IMR-90 (cell line): ENCODE measurements at regions not wholly inside any gene's neighbourhood (a gene's known extent, or its start where the extent isn't known, plus 50 kb on each side); places are given as distances from the start of the nearest gene placed in this dataset.
"Not testable (repeated sequence)": the region's sequence is repeated elsewhere in the genome, so short reads cannot be mapped to it uniquely, and the experiment has no call there.

ENCODE experiments used
- ATAC-seq: fragments of 200-7000 bp; cut with Tn5 transposase; 2 replicates; pipeline ENCODE4 v1.9.1; 2020; ENCODE audit warnings: low read depth, mild to moderate bottlenecking, moderate library complexity
- BruUV-seq: library from RNA; stranded (reverse); fragments of 400-500 nt; replicated peaks from 2 replicates; lab custom pipeline; 2021; lab: Mats Ljungman, UMichigan
- CTCF ChIA-PET: fragments of 300-600 bp; formaldehyde crosslinking; extraction: SDS; loops from one replicate; lab custom pipeline; 2021; ENCODE audit warnings: antibody characterized with exemption; lab: Yijun Ruan, JAX
- POLR2A ChIA-PET: fragments of 300-600 bp; sonication (Branson Sonifier 250); formaldehyde crosslinking; loops from one replicate; lab custom pipeline; 2022; ENCODE audit warnings: antibody characterized with exemption; ENCODE audit not compliant: unreplicated experiment; lab: Charles Lee
- DNase-seq: peaks from one replicate; pipeline ENCODE4 v3.0.0; 2013
- H2AFZ ChIP-seq: replicated peaks from 2 replicates; pipeline ENCODE3; 2013; ENCODE audit warnings: low read length, mild to moderate bottlenecking; ENCODE audit not compliant: poor library complexity
- H2AK5ac ChIP-seq: 2 replicates; pipeline ENCODE4 v1.6.1; 2013; ENCODE audit warnings: low read depth, low read length, inconsistent platforms
- H2AK9ac ChIP-seq: replicated peaks from 2 replicates; pipeline ENCODE3; 2013; ENCODE audit warnings: mild to moderate bottlenecking, low read depth, low read length, moderate library complexity; ENCODE audit not compliant: poor library complexity
- H2BK120ac ChIP-seq: 2 replicates; pipeline ENCODE4 v1.6.1; 2013; ENCODE audit warnings: low read depth, low read length, inconsistent platforms
- H2BK15ac ChIP-seq: 3 replicates; pipeline ENCODE4 v1.6.1; 2013; ENCODE audit warnings: low read depth, low read length, inconsistent platforms
- H2BK20ac ChIP-seq: 2 replicates; pipeline ENCODE4 v1.6.1; 2013; ENCODE audit warnings: low read depth, mild to moderate bottlenecking, inconsistent platforms, low read length, moderate library complexity
- H2BK5ac ChIP-seq: 2 replicates; pipeline ENCODE4 v1.6.1; 2013; ENCODE audit warnings: mild to moderate bottlenecking, low read depth, low read length, inconsistent platforms; ENCODE audit not compliant: poor library complexity, severe bottlenecking
- H3K14ac ChIP-seq: replicated peaks from 2 replicates; pipeline ENCODE4 v1.6.1; 2013; ENCODE audit warnings: low read depth, low read length, inconsistent platforms
- H3K18ac ChIP-seq: 2 replicates; pipeline ENCODE4 v1.6.1; 2013; ENCODE audit warnings: low read depth, low read length, control low read depth
- H3K23ac ChIP-seq: 2 replicates; pipeline ENCODE4 v1.6.1; 2013; ENCODE audit warnings: low read depth, low read length, inconsistent platforms
- H3K27ac ChIP-seq: 2 replicates; pipeline ENCODE4 v1.5.1; 2013; ENCODE audit warnings: mild to moderate bottlenecking, control low read depth, low read length; ENCODE audit not compliant: insufficient read depth
- H3K27me3 ChIP-seq: 2 replicates; pipeline ENCODE4 v1.6.1; 2013; ENCODE audit warnings: low read length; ENCODE audit not compliant: control insufficient read depth, insufficient read depth
- H3K36me3 ChIP-seq: 2 replicates; pipeline ENCODE4 v1.6.1; 2013; ENCODE audit warnings: low read length, mixed read lengths; ENCODE audit not compliant: control insufficient read depth, insufficient read depth
- H3K4ac ChIP-seq: 2 replicates; pipeline ENCODE4 v1.6.1; 2013; ENCODE audit warnings: low read depth, low read length, inconsistent platforms
- H3K4me1 ChIP-seq: 2 replicates; pipeline ENCODE4 v1.6.1; 2013; ENCODE audit warnings: low read length, mixed read lengths; ENCODE audit not compliant: control insufficient read depth, insufficient read depth
- H3K4me2 ChIP-seq: 2 replicates; pipeline ENCODE4 v1.6.1; 2013; ENCODE audit warnings: low read depth, mild to moderate bottlenecking, control low read depth, low read length, moderate library complexity
- H3K4me3 ChIP-seq: 2 replicates; pipeline ENCODE4 v1.5.1; 2013; ENCODE audit warnings: low read depth, mild to moderate bottlenecking, control low read depth, low read length, moderate library complexity; ENCODE audit not compliant: insufficient read depth
- H3K56ac ChIP-seq: 2 replicates; pipeline ENCODE4 v1.6.1; 2013; ENCODE audit warnings: low read length, inconsistent platforms; ENCODE audit not compliant: insufficient read depth; ENCODE audit errors: extremely low read depth
- H3K79me1 ChIP-seq, 2 experiments: 2 replicates each; pipeline ENCODE4 v1.6.1; 2013; ENCODE audit warnings: low read length in 2 of 2, inconsistent platforms in 1 of 2, low read depth in 1 of 2
- H3K9ac ChIP-seq: 2 replicates; pipeline ENCODE4 v1.6.1; 2013; ENCODE audit warnings: low read depth, low read length, control low read depth
- H3K9me1 ChIP-seq: 2 replicates; pipeline ENCODE4 v1.6.1; 2013; ENCODE audit warnings: low read length, inconsistent platforms; ENCODE audit not compliant: insufficient read depth
- H3K9me3 ChIP-seq: 2 replicates; pipeline ENCODE4 v1.6.1; 2013; ENCODE audit warnings: low read length; ENCODE audit not compliant: control insufficient read depth, insufficient read depth
- H4K20me1 ChIP-seq: 2 replicates; pipeline ENCODE4 v1.6.1; 2013; ENCODE audit warnings: low read length, inconsistent platforms; ENCODE audit not compliant: insufficient read depth
- H4K5ac ChIP-seq: 2 replicates; pipeline ENCODE4 v1.6.1; 2013; ENCODE audit warnings: mild to moderate bottlenecking, low read depth, low read length, control low read depth
- H4K8ac ChIP-seq, 2 experiments: 2 replicates each; pipeline ENCODE4 v1.6.1; 2013; ENCODE audit warnings: low read depth in 2 of 2, low read length in 2 of 2, control low read depth in 1 of 2, inconsistent platforms in 1 of 2
- H4K91ac ChIP-seq: 2 replicates; pipeline ENCODE4 v1.6.1; 2013; ENCODE audit warnings: low read depth, low read length, inconsistent platforms; ENCODE audit not compliant: insufficient read depth
- WGBS, 2 experiments: methylation state at CpG; one replicate each; pipeline versions ENCODE4 v1.1.5 to v1.1.7; 2013; ENCODE audit warnings: missing lambda C conversion rate in 2 of 2; ENCODE audit not compliant: insufficient read length in 1 of 2; ENCODE audit errors: extremely low coverage in 2 of 2; 5-methylcytosine and 5-hydroxymethylcytosine counted together
- dilution Hi-C: fragments of 300-500 bp; cut with HindIII; formaldehyde crosslinking; loops from one replicate; pipeline ENCODE4 v1.14.3; 2018; ENCODE audit warnings: low sequenced_read_pairs; ENCODE audit not compliant: unreplicated experiment
- in situ Hi-C: fragments of 300-500 bp; cut with MboI; formaldehyde crosslinking; loops from 3 replicates; pipeline ENCODE4 v1.14.3; 2019; ENCODE audit warnings: low sequenced_read_pairs, inconsistent platforms, mixed read lengths
- intact Hi-C: fragments of 100-400 bp; cut with micrococcal nuclease; formaldehyde crosslinking; loops from 2 replicates; pipeline ENCODE4 v1.10.0; 2022

GRCh38 chr17:20895426-20895825, 147.4 kb downstream of the USP22 start:
- H4K5ac ChIP-seq, H3K4me3 ChIP-seq, H3K9ac ChIP-seq, POLR2A ChIA-PET, H3K4ac ChIP-seq, H3K4me1 ChIP-seq, H2BK15ac ChIP-seq, H3K56ac ChIP-seq, H2BK120ac ChIP-seq, H2BK5ac ChIP-seq, H2BK20ac ChIP-seq, H4K91ac ChIP-seq, BruUV-seq, H4K20me1 ChIP-seq, H3K23ac ChIP-seq, H2AFZ ChIP-seq, H3K18ac ChIP-seq, H3K9me3 ChIP-seq, in situ Hi-C loops, H3K9me1 ChIP-seq, H3K36me3 ChIP-seq, intact Hi-C loops, H2AK5ac ChIP-seq, H3K4me2 ChIP-seq, H3K79me1 ChIP-seq, H3K27ac ChIP-seq, H3K14ac ChIP-seq, DNase-seq, H3K27me3 ChIP-seq, H4K8ac ChIP-seq, H2AK9ac ChIP-seq, ATAC-seq, dilution Hi-C loops: not testable (repeated sequence)
- CTCF ChIA-PET, result interaction anchor here (0.6 kb wide), 2 partner anchors 37 to 47 kb away, joined by 4 read pairs; no protein-coding TSS in a partner anchor
- WGBS, 2 experiments, result no CpG with 5 or more reads among the region's 18 CpGs
